ENCODE measurements at regions not wholly inside any gene's neighbourhood (a gene's known extent, or its start where the extent isn't known, plus 50 kb on each side); places are given as distances from the start of the nearest gene placed in this dataset.

DNA sequence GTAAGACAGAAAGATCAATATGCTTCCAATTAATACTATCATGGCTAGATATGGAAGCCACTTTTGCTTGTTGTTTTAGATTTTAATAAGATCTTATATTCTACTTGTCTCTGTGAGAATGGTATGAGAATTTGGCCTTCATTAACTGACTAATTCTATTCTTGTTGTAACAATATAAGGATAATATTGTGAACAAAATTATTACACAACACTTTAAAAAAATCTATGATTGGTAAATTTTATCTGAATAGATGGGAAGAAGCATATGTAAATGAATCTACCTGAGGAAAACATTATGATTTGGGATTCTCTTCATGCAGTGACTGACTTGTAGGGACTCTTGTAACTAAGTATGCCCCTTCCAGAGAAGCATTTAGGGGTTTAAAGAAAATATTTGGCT is 308.9 kb upstream of the KCND2 start:
- TF ChIP-seq POLR2AphosphoS5 (IDR thresholded peaks at IDR 0.05; ENCODE audit: low read depth) = no peak
- no peak for TF ChIP-seq CTCF (conservative IDR thresholded peaks at IDR 0.05; ENCODE audit: low read depth in 2 of 2)
- no peak for TF ChIP-seq CREB1 (CRISPR knock-in tag; IDR thresholded peaks at IDR 0.05; ENCODE audit: low read depth)
- TF ChIP-seq STAT1 (IDR thresholded peaks at IDR 0.05; ENCODE audit: unreplicated experiment) = no peak
- no peak for TF ChIP-seq EZH2 (IDR thresholded peaks at IDR 0.05; ENCODE audit: low read depth, unreplicated experiment)
- TF ChIP-seq REST (IDR thresholded peaks at IDR 0.05; ENCODE audit: unreplicated experiment) = no peak
- TF ChIP-seq EZH2phosphoT487 (IDR thresholded peaks at IDR 0.05; ENCODE audit: unreplicated experiment) = no peak
- TF ChIP-seq ZNF114 (CRISPR knock-in tag; IDR thresholded peaks at IDR 0.05) = no peak
- TF ChIP-seq ETS1 (IDR thresholded peaks at IDR 0.05) = no peak
- TF ChIP-seq ZNF331 (CRISPR knock-in tag; IDR thresholded peaks at IDR 0.05; ENCODE audit: low read depth) = no peak
- no peak for TF ChIP-seq NANOG (IDR thresholded peaks at IDR 0.05; ENCODE audit: borderline replicate concordance)
- no peak for TF ChIP-seq JUNB (IDR thresholded peaks at IDR 0.05; ENCODE audit: unreplicated experiment)
- TF ChIP-seq, protein P1, sequence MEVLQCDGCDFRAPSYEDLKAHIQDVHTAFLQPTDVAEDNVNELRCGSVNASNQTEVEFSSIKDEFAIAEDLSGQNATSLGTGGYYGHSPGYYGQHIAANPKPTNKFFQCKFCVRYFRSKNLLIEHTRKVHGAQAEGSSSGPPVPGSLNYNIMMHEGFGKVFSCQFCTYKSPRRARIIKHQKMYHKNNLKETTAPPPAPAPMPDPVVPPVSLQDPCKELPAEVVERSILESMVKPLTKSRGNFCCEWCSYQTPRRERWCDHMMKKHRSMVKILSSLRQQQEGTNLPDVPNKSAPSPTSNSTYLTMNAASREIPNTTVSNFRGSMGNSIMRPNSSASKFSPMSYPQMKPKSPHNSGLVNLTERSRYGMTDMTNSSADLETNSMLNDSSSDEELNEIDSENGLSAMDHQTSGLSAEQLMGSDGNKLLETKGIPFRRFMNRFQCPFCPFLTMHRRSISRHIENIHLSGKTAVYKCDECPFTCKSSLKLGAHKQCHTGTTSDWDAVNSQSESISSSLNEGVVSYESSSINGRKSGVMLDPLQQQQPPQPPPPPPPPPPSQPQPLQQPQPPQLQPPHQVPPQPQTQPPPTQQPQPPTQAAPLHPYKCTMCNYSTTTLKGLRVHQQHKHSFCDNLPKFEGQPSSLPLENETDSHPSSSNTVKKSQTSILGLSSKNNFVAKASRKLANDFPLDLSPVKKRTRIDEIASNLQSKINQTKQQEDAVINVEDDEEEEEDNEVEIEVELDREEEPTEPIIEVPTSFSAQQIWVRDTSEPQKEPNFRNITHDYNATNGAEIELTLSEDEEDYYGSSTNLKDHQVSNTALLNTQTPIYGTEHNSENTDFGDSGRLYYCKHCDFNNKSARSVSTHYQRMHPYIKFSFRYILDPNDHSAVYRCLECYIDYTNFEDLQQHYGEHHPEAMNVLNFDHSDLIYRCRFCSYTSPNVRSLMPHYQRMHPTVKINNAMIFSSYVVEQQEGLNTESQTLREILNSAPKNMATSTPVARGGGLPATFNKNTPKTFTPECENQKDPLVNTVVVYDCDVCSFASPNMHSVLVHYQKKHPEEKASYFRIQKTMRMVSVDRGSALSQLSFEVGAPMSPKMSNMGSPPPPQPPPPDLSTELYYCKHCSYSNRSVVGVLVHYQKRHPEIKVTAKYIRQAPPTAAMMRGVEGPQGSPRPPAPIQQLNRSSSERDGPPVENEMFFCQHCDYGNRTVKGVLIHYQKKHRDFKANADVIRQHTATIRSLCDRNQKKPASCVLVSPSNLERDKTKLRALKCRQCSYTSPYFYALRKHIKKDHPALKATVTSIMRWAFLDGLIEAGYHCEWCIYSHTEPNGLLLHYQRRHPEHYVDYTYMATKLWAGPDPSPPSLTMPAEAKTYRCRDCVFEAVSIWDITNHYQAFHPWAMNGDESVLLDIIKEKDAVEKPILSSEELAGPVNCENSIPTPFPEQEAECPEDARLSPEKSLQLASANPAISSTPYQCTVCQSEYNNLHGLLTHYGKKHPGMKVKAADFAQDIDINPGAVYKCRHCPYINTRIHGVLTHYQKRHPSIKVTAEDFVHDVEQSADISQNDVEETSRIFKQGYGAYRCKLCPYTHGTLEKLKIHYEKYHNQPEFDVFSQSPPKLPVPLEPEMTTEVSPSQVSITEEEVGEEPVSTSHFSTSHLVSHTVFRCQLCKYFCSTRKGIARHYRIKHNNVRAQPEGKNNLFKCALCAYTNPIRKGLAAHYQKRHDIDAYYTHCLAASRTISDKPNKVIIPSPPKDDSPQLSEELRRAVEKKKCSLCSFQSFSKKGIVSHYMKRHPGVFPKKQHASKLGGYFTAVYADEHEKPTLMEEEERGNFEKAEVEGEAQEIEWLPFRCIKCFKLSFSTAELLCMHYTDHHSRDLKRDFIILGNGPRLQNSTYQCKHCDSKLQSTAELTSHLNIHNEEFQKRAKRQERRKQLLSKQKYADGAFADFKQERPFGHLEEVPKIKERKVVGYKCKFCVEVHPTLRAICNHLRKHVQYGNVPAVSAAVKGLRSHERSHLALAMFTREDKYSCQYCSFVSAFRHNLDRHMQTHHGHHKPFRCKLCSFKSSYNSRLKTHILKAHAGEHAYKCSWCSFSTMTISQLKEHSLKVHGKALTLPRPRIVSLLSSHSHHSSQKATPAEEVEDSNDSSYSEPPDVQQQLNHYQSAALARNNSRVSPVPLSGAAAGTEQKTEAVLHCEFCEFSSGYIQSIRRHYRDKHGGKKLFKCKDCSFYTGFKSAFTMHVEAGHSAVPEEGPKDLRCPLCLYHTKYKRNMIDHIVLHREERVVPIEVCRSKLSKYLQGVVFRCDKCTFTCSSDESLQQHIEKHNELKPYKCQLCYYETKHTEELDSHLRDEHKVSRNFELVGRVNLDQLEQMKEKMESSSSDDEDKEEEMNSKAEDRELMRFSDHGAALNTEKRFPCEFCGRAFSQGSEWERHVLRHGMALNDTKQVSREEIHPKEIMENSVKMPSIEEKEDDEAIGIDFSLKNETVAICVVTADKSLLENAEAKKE (CRISPR knock-in tag; IDR thresholded peaks at IDR 0.05) = no peak

Measured in GM23338 (cell line).